ENCODE measurements at regions not wholly inside any gene's neighbourhood (a gene's known extent, or its start where the extent isn't known, plus 50 kb on each side); places are given as distances from the start of the nearest gene placed in this dataset.

DNA sequence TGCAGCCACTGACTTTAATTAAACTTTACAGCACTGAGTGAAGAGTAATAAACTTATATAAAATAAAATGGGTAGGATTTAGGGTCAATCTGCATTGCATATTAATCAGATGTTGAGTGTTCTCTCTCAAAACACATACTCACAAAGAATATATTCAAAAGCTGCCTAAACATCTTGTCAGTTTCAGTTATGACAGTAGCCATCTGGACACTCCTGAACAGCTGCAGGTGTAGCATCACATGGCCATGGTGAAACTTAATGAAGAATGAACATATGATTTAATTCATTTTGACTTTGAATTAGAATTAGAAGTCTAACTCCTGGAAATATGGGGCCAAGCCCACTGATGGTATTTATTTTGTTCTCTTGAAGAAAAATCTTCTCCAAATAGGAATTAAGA lies 684.3 kb upstream of the RAG2 start:
- TF ChIP-seq, protein P1, sequence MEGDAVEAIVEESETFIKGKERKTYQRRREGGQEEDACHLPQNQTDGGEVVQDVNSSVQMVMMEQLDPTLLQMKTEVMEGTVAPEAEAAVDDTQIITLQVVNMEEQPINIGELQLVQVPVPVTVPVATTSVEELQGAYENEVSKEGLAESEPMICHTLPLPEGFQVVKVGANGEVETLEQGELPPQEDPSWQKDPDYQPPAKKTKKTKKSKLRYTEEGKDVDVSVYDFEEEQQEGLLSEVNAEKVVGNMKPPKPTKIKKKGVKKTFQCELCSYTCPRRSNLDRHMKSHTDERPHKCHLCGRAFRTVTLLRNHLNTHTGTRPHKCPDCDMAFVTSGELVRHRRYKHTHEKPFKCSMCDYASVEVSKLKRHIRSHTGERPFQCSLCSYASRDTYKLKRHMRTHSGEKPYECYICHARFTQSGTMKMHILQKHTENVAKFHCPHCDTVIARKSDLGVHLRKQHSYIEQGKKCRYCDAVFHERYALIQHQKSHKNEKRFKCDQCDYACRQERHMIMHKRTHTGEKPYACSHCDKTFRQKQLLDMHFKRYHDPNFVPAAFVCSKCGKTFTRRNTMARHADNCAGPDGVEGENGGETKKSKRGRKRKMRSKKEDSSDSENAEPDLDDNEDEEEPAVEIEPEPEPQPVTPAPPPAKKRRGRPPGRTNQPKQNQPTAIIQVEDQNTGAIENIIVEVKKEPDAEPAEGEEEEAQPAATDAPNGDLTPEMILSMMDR (IDR thresholded peaks at IDR 0.05): no peak
- TF ChIP-seq POLR2A (IDR thresholded peaks at IDR 0.05): no peak
